ENCODE measurements at regions not wholly inside any gene's neighbourhood (a gene's known extent, or its start where the extent isn't known, plus 50 kb on each side); places are given as distances from the start of the nearest gene placed in this dataset.

- Mint-ChIP-seq H3K36me3 (ENCODE audit: low read depth) (peaks cover 2% of the 10 kb centered on the region), H3K4me1 (peaks cover 6% of the 10 kb centered on the region), H3K4me3 (no peak overlapping the region), H3K27me3 (ENCODE audit: low read depth) (no peaks in the 10 kb centered on the region), H3K9me3 (peaks cover 11% of the 10 kb centered on the region), H3K27ac (ENCODE audit: unreplicated experiment) (no peak overlapping the region)
- no peak for TF ChIP-seq CTCF (conservative IDR thresholded peaks at IDR 0.05)
- DNase-seq (ENCODE audit: low read depth, low spot score) = no peak
These were observed 224.8 kb downstream of the DACT1 start for GRCh38 chr14:58862416-58863160.

- no peak for TF ChIP-seq CTCF (conservative IDR thresholded peaks at IDR 0.05)
- DNase-seq (ENCODE audit: low read depth, low spot score) = no peak
- Mint-ChIP-seq H3K4me1 (peaks cover 6% of the 10 kb centered on the region), H3K4me3 (no peak overlapping the region), H3K36me3 (ENCODE audit: low read depth) (no peaks in the 10 kb centered on the region), H3K27ac (ENCODE audit: unreplicated experiment) (no peak overlapping the region), H3K9me3 (peaks cover 5% of the 10 kb centered on the region), H3K27me3 (ENCODE audit: low read depth) (no peaks in the 10 kb centered on the region)
These were observed 226.0 kb downstream of the DACT1 start for GRCh38 chr14:58863661-58864345.

- no peak overlapping the region for H3K27ac Mint-ChIP-seq (ENCODE audit: unreplicated experiment)
- H3K9me3 Mint-ChIP-seq = no peaks in the 10 kb centered on the region
- no peaks in the 10 kb centered on the region for H3K36me3 Mint-ChIP-seq (ENCODE audit: low read depth)
- DNase-seq (ENCODE audit: low read depth, low spot score) = no peak
- H3K4me3 Mint-ChIP-seq = no peak overlapping the region
- no peaks in the 10 kb centered on the region for H3K27me3 Mint-ChIP-seq (ENCODE audit: low read depth)
- no peak for TF ChIP-seq CTCF (conservative IDR thresholded peaks at IDR 0.05)
- peaks cover 6% of the 10 kb centered on the region for H3K4me1 Mint-ChIP-seq
These were observed 227.2 kb downstream of the DACT1 start for GRCh38 chr14:58864751-58865513.

GRCh38 chr14:58865514-58866281 is 227.9 kb downstream of the DACT1 start:
- no peak overlapping the region for H3K4me3 Mint-ChIP-seq

More at GRCh38 chr14:58865514-58866281, 227.9 kb downstream of the DACT1 start:
- no peak for DNase-seq (ENCODE audit: low read depth, low spot score)
- Mint-ChIP-seq H3K4me1 (peaks cover 6% of the 10 kb centered on the region), H3K27ac (ENCODE audit: unreplicated experiment) (no peak overlapping the region), H3K36me3 (ENCODE audit: low read depth) (no peaks in the 10 kb centered on the region), H3K9me3 (no peaks in the 10 kb centered on the region), H3K27me3 (ENCODE audit: low read depth) (no peaks in the 10 kb centered on the region)
- TF ChIP-seq CTCF (conservative IDR thresholded peaks at IDR 0.05) = no peak

All from neural crest cell (in vitro differentiated cells).